Motor neuron (in vitro differentiated cells): ENCODE measurements at regions not wholly inside any gene's neighbourhood (a gene's known extent, or its start where the extent isn't known, plus 50 kb on each side); places are given as distances from the start of the nearest gene placed in this dataset.

Experiments
- ATAC-seq, 8 experiments: fragments of 200-7000 bp; cut with Tn5 transposase; replicated peaks in 6 of 8; 2 replicates each; pipeline ENCODE4 v1.8.0; 2021; ENCODE audit warnings: mild to moderate bottlenecking in 8 of 8, moderate library complexity in 8 of 8
- H3K27ac ChIP-seq, 2 donors: fragments of 250-450 bp; sonication (Bioruptor Pico); 2 replicates each; pipeline ENCODE4 v1.9.0; 2021; ENCODE audit warnings: antibody characterized with exemption in 2 of 2, mild to moderate bottlenecking in 2 of 2, moderate library complexity in 1 of 2
- H3K4me1 ChIP-seq, 2 donors: fragments of 250-450 bp; sonication (Bioruptor Pico); replicated peaks in 1 of 2; 2 replicates each; pipeline ENCODE4 v1.6.1; 2021; ENCODE audit warnings: antibody characterized with exemption in 2 of 2, mild to moderate bottlenecking in 2 of 2, moderate library complexity in 1 of 2
- H3K4me3 ChIP-seq, 5 donors: fragments of 250-450 bp; sonication (Bioruptor Pico); 2 replicates each; pipeline ENCODE4 v1.9.0; 2021; ENCODE audit warnings: antibody characterized with exemption in 5 of 5, mild to moderate bottlenecking in 5 of 5, moderate library complexity in 4 of 5
- WGBS, 10 experiments: fragments of 450-650 bp; shearing (Covaris generic); methylation state at CpG; one replicate each; pipeline ENCODE4 v1.0.0; 2022; 5-methylcytosine and 5-hydroxymethylcytosine counted together
- in situ Hi-C, 9 experiments: fragments of 400-800 bp; cut with MboI; loops; one replicate each; pipeline ENCODE4 v1.15.0; 2021; ENCODE audit warnings: low sequenced_read_pairs in 9 of 9, low pct_unique_long_range_greater_than_20kb in 2 of 9; ENCODE audit not compliant: unreplicated experiment in 9 of 9

- Histone ChIP-seq H3K4me3 (no peak overlapping the region), H3K27ac (no peak overlapping the region), H3K4me1 (peaks cover 0 to 9% of the 10 kb centered on the region in 2 donors)
- in situ Hi-C loops: no loop called here
- WGBS, 10 experiments: 0 to 72% (median 39%) methylated on average over 1 to 7 of the region's 8 CpGs; no CpG with 5 or more reads in 3 of the 10 experiments
- ATAC-seq: no peak
Observed at GRCh38 chr1:29444081-29444715, 207.9 kb downstream of the PTPRU start.

- in situ Hi-C loops: no loop called here
- Histone ChIP-seq H3K4me3 (no peak overlapping the region), H3K4me1 (peaks cover 0 to 9% of the 10 kb centered on the region in 2 donors), H3K27ac (no peak overlapping the region)
- WGBS, 10 experiments: 24 to 100% (median 79%) methylated on average over 1 to 7 of the region's 10 CpGs; no CpG with 5 or more reads in 3 of the 10 experiments
- no peak for ATAC-seq
Observed at GRCh38 chr1:29441916-29442668, 205.8 kb downstream of the PTPRU start.

- Histone ChIP-seq H3K4me1 (peaks cover 0 to 4% of the 10 kb centered on the region in 2 donors), H3K27ac (no peak overlapping the region), H3K4me3 (no peak overlapping the region)
- ATAC-seq: no peak
- in situ Hi-C loops: no loop called here
- 5 to 90% (median 59%) methylated on average over 2 to 7 of the region's 7 CpGs for WGBS, 10 experiments
Observed at GRCh38 chr1:29439615-29440014, 203.3 kb downstream of the PTPRU start.

GRCh38 chr1:29438991-29439390, 202.7 kb downstream of the PTPRU start:
- Histone ChIP-seq H3K27ac (no peak overlapping the region), H3K4me1 (peaks cover 0 to 4% of the 10 kb centered on the region in 2 donors), H3K4me3 (no peak overlapping the region)
- no peak for ATAC-seq
- in situ Hi-C loops: no loop called here
- WGBS, 10 experiments: 58 to 95% (median 88%) methylated on average over 2 to 10 of the region's 10 CpGs; no CpG with 5 or more reads in 1 of the 10 experiments

- Histone ChIP-seq H3K4me3 (no peak overlapping the region), H3K4me1 (peaks cover 0 to 4% of the 10 kb centered on the region in 2 donors), H3K27ac (no peak overlapping the region)
- peak in 1 of 8 experiments; percentile 32 for ATAC-seq
- WGBS, 10 experiments: 0 to 50% (median 30%) methylated on average over 1 to 4 of the region's 4 CpGs; no CpG with 5 or more reads in 3 of the 10 experiments
- in situ Hi-C loops: no loop called here
Observed at GRCh38 chr1:29437946-29438345, 201.6 kb downstream of the PTPRU start.

GRCh38 chr1:29436181-29436785, 200.0 kb downstream of the PTPRU start:
- Histone ChIP-seq H3K4me1 (peaks cover 0 to 4% of the 10 kb centered on the region in 2 donors), H3K27ac (no peak overlapping the region), H3K4me3 (no peak overlapping the region)
- in situ Hi-C loops: no loop called here
- peak in 1 of 8 experiments; percentile 14 for ATAC-seq
- 6 to 85% (median 76%) methylated on average over 2 to 4 of the region's 4 CpGs; no CpG with 5 or more reads in 2 of the 10 experiments for WGBS, 10 experiments

- H3K4me3 ChIP-seq: no peak overlapping the region
- 0 to 100% (median 72%) methylated on average over 1 to 3 of the region's 3 CpGs; no CpG with 5 or more reads in 2 of the 10 experiments for WGBS, 10 experiments
- no peak overlapping the region for H3K27ac ChIP-seq
- no peak for ATAC-seq
- no peaks in the 10 kb centered on the region for H3K4me1 ChIP-seq
- in situ Hi-C loops: no loop called here
Observed at GRCh38 chr1:29433830-29434229, 197.5 kb downstream of the PTPRU start.

GRCh38 chr1:29431138-29431537, 194.8 kb downstream of the PTPRU start:
- Histone ChIP-seq H3K4me3 (no peak overlapping the region), H3K4me1 (no peaks in the 10 kb centered on the region), H3K27ac (no peak overlapping the region)
- 0 to 73% (median 45%) methylated on average over 1 to 3 of the region's 3 CpGs; no CpG with 5 or more reads in 3 of the 10 experiments for WGBS, 10 experiments
- in situ Hi-C loops: no loop called here
- ATAC-seq: no peak

GRCh38 chr1:29429656-29430055, 193.3 kb downstream of the PTPRU start:
- 7 to 85% (median 67%) methylated on average over 1 to 2 of the region's 2 CpGs; no CpG with 5 or more reads in 2 of the 10 experiments for WGBS, 10 experiments

GRCh38 chr1:29428997-29429396, 192.7 kb downstream of the PTPRU start:
- no peak for ATAC-seq
- 0 to 100% (median 66%) methylated on average over 1 to 4 of the region's 4 CpGs; no CpG with 5 or more reads in 1 of the 10 experiments for WGBS, 10 experiments
- in situ Hi-C loops: no loop called here

More at GRCh38 chr1:29429656-29430055, 193.3 kb downstream of the PTPRU start:
- no peaks in the 10 kb centered on the region for H3K4me1 ChIP-seq
- no peak for ATAC-seq
- H3K27ac ChIP-seq: no peak overlapping the region
- H3K4me3 ChIP-seq: no peak overlapping the region
- in situ Hi-C loops: no loop called here

GRCh38 chr1:29428280-29428615, 191.9 kb downstream of the PTPRU start:
- no peak for ATAC-seq
- Histone ChIP-seq H3K4me3 (no peak overlapping the region), H3K27ac (no peak overlapping the region), H3K4me1 (no peaks in the 10 kb centered on the region)
- 40 to 95% (median 81%) methylated on average over 2 to 4 of the region's 4 CpGs; no CpG with 5 or more reads in 4 of the 10 experiments for WGBS, 10 experiments
- in situ Hi-C loops: no loop called here

More at GRCh38 chr1:29428997-29429396, 192.7 kb downstream of the PTPRU start:
- H3K4me1 ChIP-seq: no peaks in the 10 kb centered on the region
- H3K27ac ChIP-seq: no peak overlapping the region
- no peak overlapping the region for H3K4me3 ChIP-seq

GRCh38 chr1:29427614-29428279, 191.4 kb downstream of the PTPRU start:
- peak in 4 of 8 experiments; percentile 29 to 90 (median 69) for ATAC-seq
- in situ Hi-C loops: no loop called here
- Histone ChIP-seq H3K27ac (no peak overlapping the region), H3K4me3 (no peak overlapping the region), H3K4me1 (no peaks in the 10 kb centered on the region)
- 0 to 93% (median 67%) methylated on average over 2 to 3 of the region's 3 CpGs; no CpG with 5 or more reads in 1 of the 10 experiments for WGBS, 10 experiments
